ENCODE measurements at regions not wholly inside any gene's neighbourhood (a gene's known extent, or its start where the extent isn't known, plus 50 kb on each side); places are given as distances from the start of the nearest gene placed in this dataset.

DNA sequence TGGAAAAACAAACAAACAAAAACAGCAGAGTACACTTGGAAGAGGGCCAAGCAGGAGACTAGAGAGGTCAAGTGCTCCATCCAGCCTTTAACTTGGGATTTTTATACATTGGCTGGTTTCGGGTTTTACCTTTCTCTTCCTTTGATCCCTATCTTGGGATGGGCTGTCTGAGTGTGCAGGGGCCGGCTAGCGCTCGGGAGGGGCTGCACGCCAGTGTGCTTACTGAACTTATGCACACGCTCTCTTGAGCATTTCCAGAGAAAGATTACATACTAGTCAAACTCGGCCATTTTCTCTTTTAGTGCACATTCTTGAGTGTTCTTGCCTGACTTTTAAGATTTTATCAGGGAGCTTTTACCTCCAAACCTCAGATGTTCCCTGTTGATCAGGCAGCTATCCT, 707.8 kb downstream of the DSC3 start:
- TF ChIP-seq GATA2 (IDR thresholded peaks at IDR 0.05; ENCODE audit: low read depth, low read length) (no peak), GATA3 (IDR thresholded peaks at IDR 0.05; ENCODE audit: low read depth, low read length) (no peak)

Measured in SH-SY5Y (cell line).